SK-N-SH (cell line): ENCODE measurements at regions not wholly inside any gene's neighbourhood (a gene's known extent, or its start where the extent isn't known, plus 50 kb on each side); places are given as distances from the start of the nearest gene placed in this dataset.

Source experiments
- CTCF ChIA-PET: fragments of 300-600, 350-600 bp; formaldehyde crosslinking; extraction: SDS; loops from one replicate; lab custom pipeline; 2021; lab: Yijun Ruan, JAX
- POLR2A ChIA-PET: fragments of 350-600 bp; sonication (Branson Sonifier 250); formaldehyde crosslinking; extraction: SDS; loops from one replicate; lab custom pipeline; 2020; ENCODE audit warnings: antibody characterized with exemption, inconsistent platforms; lab: Yijun Ruan, JAX
- DNase-seq: peaks from one replicate; pipeline ENCODE4 v3.0.0; 2012
- H2AFZ ChIP-seq: fragments of 200-600 bp; sonication (generic); 2 replicates; pipeline ENCODE4 v1.8.1; 2016; ENCODE audit warnings: antibody characterized with exemption, mild to moderate bottlenecking, low read depth
- H3F3A ChIP-seq: fragments of 200-600 bp; sonication (generic); replicated peaks from 2 replicates; pipeline ENCODE3; 2016; ENCODE audit warnings: antibody characterized with exemption, mild to moderate bottlenecking; ENCODE audit not compliant: insufficient read depth
- H3K27ac ChIP-seq, 2 experiments: fragments of 200-500 bp in 1 of 2; fragments of 200-600 bp in 1 of 2; sonication (Bioruptor generic) in 1 of 2; sonication (generic), shearing (Covaris generic) in 1 of 2; 2 replicates each; pipeline versions ENCODE4 v1.5.1 to v1.6.1; 2014 to 2016; ENCODE audit warnings: low read depth in 2 of 2, inconsistent platforms in 1 of 2, low read length in 1 of 2, mild to moderate bottlenecking in 1 of 2, mixed read lengths in 1 of 2
- H3K27me3 ChIP-seq: fragments of 200-600 bp; sonication (generic), shearing (Covaris generic); 2 replicates; pipeline ENCODE4 v1.6.1; 2016; ENCODE audit warnings: mixed run types; ENCODE audit not compliant: insufficient read depth
- H3K36me3 ChIP-seq, 2 experiments: fragments of 200-500 bp in 1 of 2; fragments of 200-600 bp in 1 of 2; sonication (Bioruptor generic) in 1 of 2; sonication (generic) in 1 of 2; replicated peaks in 1 of 2; 2 replicates each; pipeline versions ENCODE3 to v1.5.1; 2014 to 2016; ENCODE audit warnings: low read length in 1 of 2, mild to moderate bottlenecking in 1 of 2; ENCODE audit not compliant: insufficient read depth in 2 of 2, control insufficient read depth in 1 of 2
- H3K4me1 ChIP-seq, 2 experiments: fragments of 200-500 bp in 1 of 2; fragments of 200-600 bp in 1 of 2; sonication (Bioruptor generic) in 1 of 2; sonication (generic), shearing (Covaris generic) in 1 of 2; 2 replicates each; pipeline versions ENCODE4 v1.5.1 to v1.6.1; 2014 to 2016; ENCODE audit warnings: low read depth in 1 of 2, low read length in 1 of 2, mixed run types in 1 of 2; ENCODE audit not compliant: insufficient read depth in 2 of 2, control insufficient read depth in 1 of 2
- H3K4me2 ChIP-seq: fragments of 200-600 bp; sonication (generic), shearing (Covaris generic); 2 replicates; pipeline ENCODE4 v1.6.1; 2017; ENCODE audit warnings: mixed run types
- H3K4me3 ChIP-seq, 2 experiments: fragments of 200-500 bp in 1 of 2; fragments of 200-600 bp in 1 of 2; sonication (Bioruptor generic) in 1 of 2; sonication (generic), shearing (Covaris generic) in 1 of 2; 2 replicates each; pipeline versions ENCODE4 v1.5.1 to v1.8.1; 2014 to 2016; ENCODE audit warnings: low read depth in 2 of 2, inconsistent platforms in 1 of 2, low read length in 1 of 2, mild to moderate bottlenecking in 1 of 2, mixed read lengths in 1 of 2, moderate library complexity in 1 of 2
- H3K79me2 ChIP-seq: fragments of 200-600 bp; sonication (generic); 2 replicates; pipeline ENCODE4 v1.8.1; 2017; ENCODE audit warnings: mild to moderate bottlenecking; ENCODE audit not compliant: insufficient read depth
- H3K9ac ChIP-seq: fragments of 200-600 bp; sonication (generic); 2 replicates; pipeline ENCODE4 v1.6.1; 2017; ENCODE audit warnings: mixed run types
- H3K9me2 ChIP-seq: fragments of 200-600 bp; sonication (generic); 2 replicates; pipeline ENCODE4 v1.6.1; 2017; ENCODE audit warnings: mixed run types
- H3K9me3 ChIP-seq: fragments of 200-600 bp; sonication (generic); 2 replicates; pipeline ENCODE4 v1.6.1; 2017; ENCODE audit warnings: mixed run types, mild to moderate bottlenecking, moderate library complexity
- H4K20me1 ChIP-seq: fragments of 200-600 bp; sonication (generic); 2 replicates; pipeline ENCODE4 v1.6.1; 2017; ENCODE audit warnings: mild to moderate bottlenecking, mixed run types; ENCODE audit not compliant: insufficient read depth
- CHD2 ChIP-seq: fragments of 150-350 bp; IDR thresholded peaks from 2 replicates; pipeline ENCODE4 v1.6.1; 2018; ENCODE audit warnings: low read length; ENCODE audit not compliant: partially characterized antibody
- ELF1 ChIP-seq: IDR thresholded peaks from 2 replicates; pipeline ENCODE4 v1.4.0; 2012
- EZH2phosphoT487 ChIP-seq: fragments of 200-600 bp; sonication (generic); IDR thresholded peaks from 2 replicates; pipeline ENCODE4 v1.6.1; 2017; ENCODE audit warnings: low read depth, mixed run types, mild to moderate bottlenecking, antibody characterized with exemption, moderate library complexity, borderline replicate concordance
- FOSL2 ChIP-seq: IDR thresholded peaks from 2 replicates; pipeline ENCODE4 v1.4.0; 2012; ENCODE audit warnings: low read depth, mild to moderate bottlenecking, moderate library complexity, borderline replicate concordance
- NRF1 ChIP-seq: IDR thresholded peaks from 2 replicates; pipeline ENCODE4 v1.6.1; 2012; ENCODE audit warnings: low read depth, mild to moderate bottlenecking, low read length
- RFX5 ChIP-seq: IDR thresholded peaks from 2 replicates; pipeline ENCODE4 v1.6.1; 2012; ENCODE audit warnings: mild to moderate bottlenecking, improper control_type of control experiment, low read length
- SIN3A ChIP-seq: IDR thresholded peaks from 2 replicates; pipeline ENCODE4 v1.6.1; 2012; ENCODE audit warnings: low read depth, mild to moderate bottlenecking, low read length, moderate library complexity, borderline replicate concordance
- TCF12 ChIP-seq: IDR thresholded peaks from 2 replicates; pipeline ENCODE4 v1.4.0; 2012
- YY1 ChIP-seq: IDR thresholded peaks from 2 replicates; pipeline ENCODE4 v1.4.0; 2012; ENCODE audit warnings: low read depth, mild to moderate bottlenecking
- ZBTB33 ChIP-seq: IDR thresholded peaks from 2 replicates; pipeline ENCODE4 v1.4.0; 2012; ENCODE audit warnings: low read depth, borderline replicate concordance
- WGBS: methylation state at CpG from one replicate; pipeline ENCODE4 v1.1.6; 2017; ENCODE audit warnings: low lambda C conversion rate; 5-methylcytosine and 5-hydroxymethylcytosine counted together
- TF ChIP-seq, protein P1 (sequence below): IDR thresholded peaks from 2 replicates; pipeline ENCODE4 v1.4.0; 2012; ENCODE audit warnings: low read depth
- TF ChIP-seq, protein P2 (sequence below): fragments of 150-350 bp; IDR thresholded peaks from 2 replicates; pipeline ENCODE4 v1.6.1; 2016; ENCODE audit warnings: mild to moderate bottlenecking, low read depth, low read length

DNA sequence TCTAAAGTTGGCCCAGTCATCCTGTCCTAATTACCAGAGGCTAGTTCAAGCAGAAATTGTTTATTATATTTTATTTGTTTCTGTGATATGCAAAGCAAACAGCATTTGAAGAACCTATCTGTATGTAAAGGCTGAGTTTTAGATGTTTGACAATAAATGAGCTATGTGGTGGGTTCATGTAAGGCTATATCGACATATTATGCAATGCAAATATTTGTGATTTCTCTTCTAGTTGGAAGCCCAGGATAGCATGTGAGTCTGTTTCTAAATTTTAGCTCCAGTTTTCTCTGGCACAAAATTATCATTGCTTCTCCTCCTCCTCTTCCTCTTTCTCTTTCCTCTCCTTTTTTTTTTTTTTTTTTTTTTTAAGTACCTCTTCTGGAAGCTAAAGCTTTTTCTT is 263.2 kb upstream of the LMCD1 start:
- WGBS: 44% methylated on average over 1 of the region's 1 CpG
- ChIA-PET POLR2A (no interaction called here), CTCF (interaction anchor here (0.8 to 3.8 kb wide), 7 partner anchors 8 to 1453 kb away, joined by 3 to 45 read pairs (median 4); partner anchors contain the start of gene OXTR)

GRCh38 chr3:8239095-8239494 is 262.5 kb upstream of the LMCD1 start:
- no peaks in the 10 kb centered on the region for H3K9me3 ChIP-seq
- H3K9me2 ChIP-seq: no peaks in the 10 kb centered on the region
- TF ChIP-seq CHD2 (no peak), FOSL2 (no peak), ELF1 (no peak), RFX5 (no peak), ZBTB33 (no peak), SIN3A (no peak), TCF12 (no peak), YY1 (no peak), EZH2phosphoT487 (no peak)
- TF ChIP-seq, protein P1, sequence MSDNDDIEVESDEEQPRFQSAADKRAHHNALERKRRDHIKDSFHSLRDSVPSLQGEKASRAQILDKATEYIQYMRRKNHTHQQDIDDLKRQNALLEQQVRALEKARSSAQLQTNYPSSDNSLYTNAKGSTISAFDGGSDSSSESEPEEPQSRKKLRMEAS: no peak
- CTCF ChIA-PET: interaction anchor here (0.8 to 3.8 kb wide), 29 partner anchors 8 to 1448 kb away, joined by 3 to 45 read pairs (median 5); partner anchors contain the start of gene OXTR
- no peaks in the 10 kb centered on the region for H4K20me1 ChIP-seq
- no peaks in the 10 kb centered on the region for H3K79me2 ChIP-seq
- H3K4me3 ChIP-seq: no peak overlapping the region
- H3K27me3 ChIP-seq: no peaks in the 10 kb centered on the region
- 50% methylated on average over 2 of the region's 2 CpGs for WGBS
- no peaks in the 10 kb centered on the region for H3K36me3 ChIP-seq
- no peak overlapping the region for H3K4me2 ChIP-seq
- H3K27ac ChIP-seq: no peak overlapping the region
- H3F3A ChIP-seq: no peaks in the 10 kb centered on the region
- H3K9ac ChIP-seq: no peak overlapping the region
- H3K4me1 ChIP-seq: no peaks in the 10 kb centered on the region; a peak in 1 of 4 replicates
- H2AFZ ChIP-seq: no peak overlapping the region
- POLR2A ChIA-PET: no interaction called here
- DNase-seq: no peak

More for the DNA sequence above, 263.2 kb upstream of the LMCD1 start:
- no peak overlapping the region for H3K9ac ChIP-seq
- H3K36me3 ChIP-seq: no peaks in the 10 kb centered on the region
- H3K9me3 ChIP-seq: no peaks in the 10 kb centered on the region
- DNase-seq: no peak
- no peak overlapping the region for H3K27ac ChIP-seq
- no peaks in the 10 kb centered on the region for H3K9me2 ChIP-seq
- H3K79me2 ChIP-seq: no peaks in the 10 kb centered on the region
- H4K20me1 ChIP-seq: no peaks in the 10 kb centered on the region
- no peak for TF ChIP-seq NRF1
- TF ChIP-seq, protein P2, sequence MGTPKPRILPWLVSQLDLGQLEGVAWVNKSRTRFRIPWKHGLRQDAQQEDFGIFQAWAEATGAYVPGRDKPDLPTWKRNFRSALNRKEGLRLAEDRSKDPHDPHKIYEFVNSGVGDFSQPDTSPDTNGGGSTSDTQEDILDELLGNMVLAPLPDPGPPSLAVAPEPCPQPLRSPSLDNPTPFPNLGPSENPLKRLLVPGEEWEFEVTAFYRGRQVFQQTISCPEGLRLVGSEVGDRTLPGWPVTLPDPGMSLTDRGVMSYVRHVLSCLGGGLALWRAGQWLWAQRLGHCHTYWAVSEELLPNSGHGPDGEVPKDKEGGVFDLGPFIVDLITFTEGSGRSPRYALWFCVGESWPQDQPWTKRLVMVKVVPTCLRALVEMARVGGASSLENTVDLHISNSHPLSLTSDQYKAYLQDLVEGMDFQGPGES: no peak
- no peak overlapping the region for H2AFZ ChIP-seq
- no peak overlapping the region for H3K4me3 ChIP-seq
- H3K4me2 ChIP-seq: no peak overlapping the region
- H3K4me1 ChIP-seq: no peaks in the 10 kb centered on the region; a peak in 1 of 4 replicates
- no peaks in the 10 kb centered on the region for H3F3A ChIP-seq
- H3K27me3 ChIP-seq: no peaks in the 10 kb centered on the region
